Spleen (tissue), 11 donors: ENCODE measurements at regions not wholly inside any gene's neighbourhood (a gene's known extent, or its start where the extent isn't known, plus 50 kb on each side); places are given as distances from the start of the nearest gene placed in this dataset.
"Not testable (repeated sequence)": the region's sequence is repeated elsewhere in the genome, so short reads cannot be mapped to it uniquely, and the experiment has no call there.

Source experiments
- DNase-seq: peaks from one replicate; pipeline ENCODE4 v3.0.0-alpha.2; 2020
- H3K27ac ChIP-seq, 8 donors: fragments of 200-600 bp; sonication (generic) in 7 of 8; 1 replicate in 4 of 8; 2 replicates in 4 of 8; pipeline versions ENCODE4 v1.5.0 to v1.8.0; 2016 to 2021; ENCODE audit warnings: inconsistent platforms in 4 of 8, mild to moderate bottlenecking in 4 of 8, moderate library complexity in 1 of 8
- H3K27me3 ChIP-seq, 7 donors: fragments of 200-600 bp; sonication (generic) in 6 of 7; replicated peaks in 1 of 7; 1 replicate in 4 of 7; 2 replicates in 3 of 7; pipeline versions ENCODE4 v1.5.0 to v1.8.0; 2016 to 2021; ENCODE audit warnings: inconsistent platforms in 3 of 7, mild to moderate bottlenecking in 1 of 7
- H3K36me3 ChIP-seq, 6 donors: fragments of 200-600 bp; sonication (generic) in 5 of 6; 1 replicate in 4 of 6; 2 replicates in 2 of 6; pipeline versions ENCODE4 v1.5.0 to v1.8.0; 2016 to 2021; ENCODE audit warnings: inconsistent platforms in 2 of 6
- H3K4me1 ChIP-seq, 6 donors: fragments of 200-600 bp; sonication (generic) in 5 of 6; 1 replicate in 3 of 6; 2 replicates in 3 of 6; pipeline versions ENCODE4 v1.5.0 to v1.8.0; 2016 to 2021; ENCODE audit warnings: inconsistent platforms in 3 of 6
- H3K4me3 ChIP-seq, 8 donors: fragments of 200-600 bp; sonication (generic) in 7 of 8; 1 replicate in 4 of 8; 2 replicates in 4 of 8; pipeline versions ENCODE4 v1.5.0 to v1.8.0; 2016 to 2021; ENCODE audit warnings: inconsistent platforms in 4 of 8, mild to moderate bottlenecking in 4 of 8, moderate library complexity in 2 of 8
- H3K9me3 ChIP-seq, 8 donors: fragments of 200-600 bp; sonication (generic) in 7 of 8; 1 replicate in 4 of 8; 2 replicates in 4 of 8; pipeline versions ENCODE4 v1.5.0 to v1.8.0; 2016 to 2021; ENCODE audit warnings: inconsistent platforms in 4 of 8
- POLR2A ChIP-seq, 3 donors: fragments of 450-650 bp; IDR thresholded peaks; one replicate each; pipeline ENCODE4 v1.5.1; 2017; ENCODE audit warnings: antibody characterized with exemption in 3 of 3, mild to moderate bottlenecking in 1 of 3
- POLR2AphosphoS5 ChIP-seq, 3 donors: sonication (generic); formaldehyde crosslinking; IDR thresholded peaks; one replicate each; pipeline ENCODE4 v1.5.1; 2017; ENCODE audit warnings: antibody characterized with exemption in 3 of 3
- WGBS, 5 donors: extraction: QIAGEN DNeasy Blood & Tissue Kit in 3 of 5; methylation state at CpG; one replicate each; pipeline versions ENCODE4 v1.1.5 to v1.1.7; 2013 to 2018; 5-methylcytosine and 5-hydroxymethylcytosine counted together
- intact Hi-C: fragments of 100-400 bp; cut with DNase I; formaldehyde crosslinking; loops from one replicate; pipeline ENCODE4 v1.15.0; 2023; ENCODE audit warnings: low total_unique reads
- TF ChIP-seq, protein P1 (sequence below), 11 experiments: fragments of 200-600 bp in 7 of 11; fragments of 450-650 bp in 4 of 11; sonication (generic) in 4 of 11; IDR thresholded peaks in 8 of 11; conservative IDR thresholded peaks in 3 of 11; 1 replicate in 7 of 11; 2 replicates in 4 of 11; pipeline versions ENCODE4 v1.4.0 to v1.8.0; 2016 to 2021; ENCODE audit warnings: antibody characterized with exemption in 11 of 11, inconsistent platforms in 4 of 11, mild to moderate bottlenecking in 1 of 11
- donor health status: healthy with polysubstance abuse.
- donor health status: DM: no; HTN: no; CAD: no; lungs with moderate emphysema.
- donor health status: DM: no; HTN: no; CAD: no.
- donor health status: Bipolar disorder and iron deficiency.
- donor health status: healthy.
- donor health status: DM: no; HTN: no; CAD: no.
- donor health status: DM: yes; HTN: yes; CAD: no.

DNA sequence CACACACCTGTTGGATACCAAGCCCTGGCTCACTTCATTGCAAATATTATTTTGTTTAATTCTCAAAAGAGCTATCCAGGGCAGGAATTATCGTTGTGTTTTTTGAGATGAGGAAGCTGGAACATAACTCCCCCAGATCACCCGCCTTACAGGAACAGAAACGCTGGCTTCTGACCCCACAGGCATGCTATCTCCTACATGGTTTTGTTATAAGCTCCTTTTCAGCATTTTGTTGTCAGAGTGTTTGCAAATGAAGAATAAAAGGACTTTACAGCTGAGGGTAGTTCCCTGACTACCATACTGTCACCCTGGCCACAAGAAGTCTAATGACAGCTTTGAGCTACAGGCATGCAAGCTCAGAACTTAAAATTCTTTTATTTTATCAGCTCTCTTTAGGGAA lies 62.0 kb upstream of the MRPS9 start:
- Histone ChIP-seq H3K4me1 (peaks cover 0 to 23% (median 11%) of the 10 kb centered on the region in 6 donors), H3K36me3 (no peaks in the 10 kb centered on the region), H3K4me3 (no peak overlapping the region), H3K27me3 (no peaks in the 10 kb centered on the region), H3K9me3 (no peaks in the 10 kb centered on the region), H3K27ac (peak overlapping the region in 3 of 8 donors; percentile 8 to 61 (median 27))
- TF ChIP-seq POLR2AphosphoS5 (IDR thresholded peaks at IDR 0.05) (no peak), POLR2A (IDR thresholded peaks at IDR 0.05) (no peak)
- TF ChIP-seq, protein P1, sequence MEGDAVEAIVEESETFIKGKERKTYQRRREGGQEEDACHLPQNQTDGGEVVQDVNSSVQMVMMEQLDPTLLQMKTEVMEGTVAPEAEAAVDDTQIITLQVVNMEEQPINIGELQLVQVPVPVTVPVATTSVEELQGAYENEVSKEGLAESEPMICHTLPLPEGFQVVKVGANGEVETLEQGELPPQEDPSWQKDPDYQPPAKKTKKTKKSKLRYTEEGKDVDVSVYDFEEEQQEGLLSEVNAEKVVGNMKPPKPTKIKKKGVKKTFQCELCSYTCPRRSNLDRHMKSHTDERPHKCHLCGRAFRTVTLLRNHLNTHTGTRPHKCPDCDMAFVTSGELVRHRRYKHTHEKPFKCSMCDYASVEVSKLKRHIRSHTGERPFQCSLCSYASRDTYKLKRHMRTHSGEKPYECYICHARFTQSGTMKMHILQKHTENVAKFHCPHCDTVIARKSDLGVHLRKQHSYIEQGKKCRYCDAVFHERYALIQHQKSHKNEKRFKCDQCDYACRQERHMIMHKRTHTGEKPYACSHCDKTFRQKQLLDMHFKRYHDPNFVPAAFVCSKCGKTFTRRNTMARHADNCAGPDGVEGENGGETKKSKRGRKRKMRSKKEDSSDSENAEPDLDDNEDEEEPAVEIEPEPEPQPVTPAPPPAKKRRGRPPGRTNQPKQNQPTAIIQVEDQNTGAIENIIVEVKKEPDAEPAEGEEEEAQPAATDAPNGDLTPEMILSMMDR (IDR thresholded peaks at IDR 0.05 in 8 of 11, conservative IDR thresholded peaks at IDR 0.05 in 3 of 11): no peak
- DNase-seq: no peak
- 32 to 47% (median 40%) methylated on average over 3 of the region's 3 CpGs for WGBS, 5 donors
- intact Hi-C loops: no loop called here

GRCh38 chr2:104976603-104977120 lies 61.2 kb upstream of the MRPS9 start:
- Histone ChIP-seq H3K27me3 (no peaks in the 10 kb centered on the region), H3K4me3 (peak overlapping the region in 2 of 8 donors; percentile 5 to 55), H3K36me3 (no peaks in the 10 kb centered on the region), H3K9me3 (peaks cover 0 to 2% (median 0%) of the 10 kb centered on the region in 8 donors), H3K27ac (peak overlapping the region in 3 of 8 donors; percentile 8 to 61 (median 27)), H3K4me1 (peaks cover 0 to 23% (median 11%) of the 10 kb centered on the region in 6 donors)
- WGBS, 5 donors: 16 to 27% (median 26%) methylated on average over 4 of the region's 4 CpGs
- peak; percentile 79 for DNase-seq
- intact Hi-C loops: no loop called here
- TF ChIP-seq POLR2AphosphoS5 (IDR thresholded peaks at IDR 0.05) (peak in 2 of 3 donors; percentile 38 to 46), POLR2A (IDR thresholded peaks at IDR 0.05) (no peak)
- TF ChIP-seq, protein P1 (IDR thresholded peaks at IDR 0.05 in 8 of 11, conservative IDR thresholded peaks at IDR 0.05 in 3 of 11): peak in 7 of 11 experiments; percentile 25 to 42 (median 29)

GRCh38 chr2:104977958-104978357 lies 59.9 kb upstream of the MRPS9 start:
- Histone ChIP-seq H3K4me1 (peaks cover 0 to 23% (median 11%) of the 10 kb centered on the region in 6 donors), H3K4me3 (no peak overlapping the region), H3K9me3 (peaks cover 0 to 7% (median 0%) of the 10 kb centered on the region in 8 donors), H3K36me3 (no peaks in the 10 kb centered on the region), H3K27me3 (no peaks in the 10 kb centered on the region), H3K27ac (no peak overlapping the region)
- WGBS, 5 donors: 88 to 100% (median 93%) methylated on average over 1 of the region's 1 CpG
- no peak for TF ChIP-seq POLR2AphosphoS5 (IDR thresholded peaks at IDR 0.05)
- TF ChIP-seq, protein P1 (IDR thresholded peaks at IDR 0.05 in 8 of 11, conservative IDR thresholded peaks at IDR 0.05 in 3 of 11): no peak
- no peak for TF ChIP-seq POLR2A (IDR thresholded peaks at IDR 0.05)
- no peak for DNase-seq
- intact Hi-C loops: no loop called here

DNA sequence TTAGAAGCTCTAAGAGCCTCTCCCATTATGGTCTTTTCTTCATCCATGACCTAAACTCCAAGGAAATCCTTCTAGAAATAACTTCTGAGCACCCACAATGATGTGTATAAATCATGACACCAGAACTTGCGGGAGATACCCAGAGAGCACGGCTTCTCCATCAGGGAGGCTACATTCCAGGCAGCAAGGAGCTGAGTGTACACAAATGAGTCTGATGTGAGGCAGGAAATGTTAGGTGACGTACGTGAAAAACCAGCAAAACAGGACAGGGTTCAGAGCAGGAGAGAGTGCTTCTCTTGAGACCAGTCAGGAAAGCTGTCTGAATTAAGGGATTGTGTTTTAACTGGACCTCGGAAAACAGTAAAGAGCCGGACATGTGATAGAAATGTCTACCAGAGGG lies 58.1 kb upstream of the MRPS9 start:
- H3K36me3 ChIP-seq, H3K4me3 ChIP-seq, intact Hi-C loops, H3K27ac ChIP-seq, DNase-seq, H3K27me3 ChIP-seq: not testable (repeated sequence)
- 77 to 91% (median 83%) methylated on average over 6 of the region's 6 CpGs for WGBS, 5 donors
- Histone ChIP-seq H3K9me3 (peaks cover 0 to 12% (median 1%) of the 10 kb centered on the region in 8 donors), H3K4me1 (peaks cover 0 to 23% (median 11%) of the 10 kb centered on the region in 6 donors)
